H1 (cell line): ENCODE measurements at regions not wholly inside any gene's neighbourhood (a gene's known extent, or its start where the extent isn't known, plus 50 kb on each side); places are given as distances from the start of the nearest gene placed in this dataset.

Experiments used
- CEBPB ChIP-seq: IDR thresholded peaks from 2 replicates; pipeline ENCODE4 v1.6.1; 2012; ENCODE audit warnings: low read depth, low read length
- YY1 ChIP-seq: IDR thresholded peaks from 2 replicates; pipeline ENCODE4 v1.6.1; 2011; ENCODE audit warnings: low read depth, mild to moderate bottlenecking, low read length

GRCh38 chr2:52536929-52537460 is 1230.6 kb upstream of the CHAC2 start (continued):
- TF ChIP-seq YY1: no peak
- no peak for TF ChIP-seq CEBPB
